Pancreas (tissue), 10 donors: ENCODE measurements at regions not wholly inside any gene's neighbourhood (a gene's known extent, or its start where the extent isn't known, plus 50 kb on each side); places are given as distances from the start of the nearest gene placed in this dataset.

ENCODE experiments used
- ATAC-seq, 4 donors: fragments of 200-7000 bp; cut with Tn5 transposase; one replicate each; pipeline versions ENCODE4 v1.8.0 to v1.9.1; 2020; ENCODE audit warnings: mild to moderate bottlenecking in 4 of 4, moderate library complexity in 4 of 4
- DNase-seq, 6 donors: peaks; one replicate each; pipeline ENCODE4 v3.0.0-alpha.2; 2020
- FAIRE-seq: peaks from 2 replicates; lab custom pipeline; 2012; peaks lifted over from hg19 to GRCh38; lab: Jason Lieb, UNC
- H3K27ac ChIP-seq, 4 donors: fragments of 200-600 bp; sonication (generic); 1 replicate in 3 of 4; 2 replicates in 1 of 4; pipeline versions ENCODE4 v1.5.0 to v1.8.0; 2020
- H3K27me3 ChIP-seq, 4 donors: fragments of 200-600 bp; one replicate each; pipeline ENCODE4 v1.8.0; 2021
- H3K36me3 ChIP-seq, 3 donors: fragments of 200-600 bp; sonication (generic) in 1 of 3; one replicate each; pipeline versions ENCODE4 v1.5.0 to v1.8.0; 2020 to 2021
- H3K4me1 ChIP-seq, 3 donors: fragments of 200-600 bp; one replicate each; pipeline ENCODE4 v1.8.0; 2021
- H3K4me3 ChIP-seq, 4 donors: fragments of 200-600 bp; sonication (generic) in 2 of 4; one replicate each; pipeline versions ENCODE4 v1.5.0 to v1.8.0; 2020 to 2021
- H3K9me3 ChIP-seq, 4 donors: fragments of 200-600 bp; one replicate each; pipeline ENCODE4 v1.8.0; 2021
- WGBS, 2 donors: extraction: QIAGEN DNeasy Blood & Tissue Kit; methylation state at CpG; one replicate each; pipeline ENCODE4 v1.1.7; 2013; 5-methylcytosine and 5-hydroxymethylcytosine counted together
- intact Hi-C, 3 donors: fragments of 100-400 bp; cut with DNase I; formaldehyde crosslinking; loops; one replicate each; pipeline versions ENCODE4 v1.11.1 to v1.14.2; 2022
- TF ChIP-seq, protein P1 (sequence below), 4 donors: fragments of 200-600 bp; sonication (generic) in 3 of 4; IDR thresholded peaks; one replicate each; pipeline versions ENCODE4 v1.5.0 to v1.8.0; 2021; ENCODE audit warnings: antibody characterized with exemption in 4 of 4
- donor health status: healthy with polysubstance abuse.
- donor health status: DM: no; HTN: no; CAD: no; lungs with moderate emphysema.
- donor health status: DM: no; HTN: no; CAD: no.
- donor health status: control.
- donor health status: control.
- donor health status: Bipolar disorder and iron deficiency.
- donor health status: DM: yes; HTN: yes; CAD: no.
- donor health status: DM: no; HTN: no; CAD: no.
- donor health status: DM: no; HTN: no; CAD: no.
- donor health status: DM: yes; HTN: yes; CAD: no.

DNA sequence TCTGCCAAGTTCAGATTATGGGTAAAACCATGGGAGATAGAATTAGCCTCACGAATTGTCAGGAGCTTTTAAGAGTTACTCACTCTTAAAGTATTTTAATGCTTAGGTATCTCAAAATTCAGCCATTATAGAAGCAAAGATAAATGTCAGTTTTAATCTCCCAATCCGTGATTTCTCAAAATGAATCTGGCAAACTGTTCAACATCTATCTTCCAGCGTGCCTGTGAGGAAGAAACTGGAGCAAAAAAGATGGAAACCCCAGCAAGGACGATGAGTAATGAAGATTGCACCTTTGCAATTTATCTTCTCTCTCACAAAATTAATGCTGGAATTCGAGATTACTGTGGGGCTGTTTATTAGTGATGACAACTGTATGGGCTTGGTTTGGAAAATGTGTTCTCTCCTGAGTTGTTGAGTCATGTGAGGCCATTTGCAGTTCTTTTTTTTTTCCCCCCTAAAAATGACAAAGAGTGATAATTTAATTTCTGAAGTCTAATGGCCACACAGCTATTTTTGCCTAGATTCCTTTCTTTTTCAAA lies 70.5 kb downstream of the PYDC2 start:
- Histone ChIP-seq H3K27me3 (no peaks in the 10 kb centered on the region), H3K36me3 (no peaks in the 10 kb centered on the region), H3K4me3 (no peak overlapping the region), H3K9me3 (no peaks in the 10 kb centered on the region), H3K27ac (no peak overlapping the region), H3K4me1 (no peaks in the 10 kb centered on the region)
- intact Hi-C loops = no loop called here
- TF ChIP-seq, protein P1, sequence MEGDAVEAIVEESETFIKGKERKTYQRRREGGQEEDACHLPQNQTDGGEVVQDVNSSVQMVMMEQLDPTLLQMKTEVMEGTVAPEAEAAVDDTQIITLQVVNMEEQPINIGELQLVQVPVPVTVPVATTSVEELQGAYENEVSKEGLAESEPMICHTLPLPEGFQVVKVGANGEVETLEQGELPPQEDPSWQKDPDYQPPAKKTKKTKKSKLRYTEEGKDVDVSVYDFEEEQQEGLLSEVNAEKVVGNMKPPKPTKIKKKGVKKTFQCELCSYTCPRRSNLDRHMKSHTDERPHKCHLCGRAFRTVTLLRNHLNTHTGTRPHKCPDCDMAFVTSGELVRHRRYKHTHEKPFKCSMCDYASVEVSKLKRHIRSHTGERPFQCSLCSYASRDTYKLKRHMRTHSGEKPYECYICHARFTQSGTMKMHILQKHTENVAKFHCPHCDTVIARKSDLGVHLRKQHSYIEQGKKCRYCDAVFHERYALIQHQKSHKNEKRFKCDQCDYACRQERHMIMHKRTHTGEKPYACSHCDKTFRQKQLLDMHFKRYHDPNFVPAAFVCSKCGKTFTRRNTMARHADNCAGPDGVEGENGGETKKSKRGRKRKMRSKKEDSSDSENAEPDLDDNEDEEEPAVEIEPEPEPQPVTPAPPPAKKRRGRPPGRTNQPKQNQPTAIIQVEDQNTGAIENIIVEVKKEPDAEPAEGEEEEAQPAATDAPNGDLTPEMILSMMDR (IDR thresholded peaks at IDR 0.05) = no peak
- ATAC-seq = no peak
- 44 to 51% methylated on average over 5 of the region's 5 CpGs for WGBS, 2 donors
- no peak for DNase-seq
- no peak for FAIRE-seq

DNA sequence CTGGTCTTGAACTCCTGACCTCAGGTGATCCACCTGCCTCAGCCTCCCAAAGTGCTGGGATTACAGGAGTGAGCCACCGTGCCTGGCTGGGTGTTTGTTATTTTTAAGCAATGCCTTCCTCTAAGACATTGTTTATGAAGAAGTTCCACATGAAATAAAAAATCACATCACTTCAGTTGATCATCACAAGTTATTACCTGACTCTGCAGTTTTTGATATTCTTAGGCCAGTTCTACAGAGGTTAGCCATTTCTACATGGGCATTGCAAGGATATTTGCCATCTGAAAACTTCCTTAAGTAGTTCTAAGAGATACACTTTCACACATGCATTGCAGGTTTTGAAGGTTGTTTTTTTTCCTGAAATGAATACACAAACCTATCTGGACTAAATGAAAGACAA lies 82.1 kb downstream of the PYDC2 start:
- H3K27ac ChIP-seq = no peak overlapping the region
- H3K4me1 ChIP-seq = no peaks in the 10 kb centered on the region
- H3K36me3 ChIP-seq = no peaks in the 10 kb centered on the region
- intact Hi-C loops = no loop called here
- DNase-seq (no peak), FAIRE-seq (no peak), ATAC-seq (no peak)
- H3K4me3 ChIP-seq = no peak overlapping the region
- TF ChIP-seq, protein P1 (IDR thresholded peaks at IDR 0.05) = no peak
- H3K27me3 ChIP-seq = no peaks in the 10 kb centered on the region
- 58 to 67% methylated on average over 1 of the region's 1 CpG for WGBS, 2 donors
- H3K9me3 ChIP-seq = no peaks in the 10 kb centered on the region

DNA sequence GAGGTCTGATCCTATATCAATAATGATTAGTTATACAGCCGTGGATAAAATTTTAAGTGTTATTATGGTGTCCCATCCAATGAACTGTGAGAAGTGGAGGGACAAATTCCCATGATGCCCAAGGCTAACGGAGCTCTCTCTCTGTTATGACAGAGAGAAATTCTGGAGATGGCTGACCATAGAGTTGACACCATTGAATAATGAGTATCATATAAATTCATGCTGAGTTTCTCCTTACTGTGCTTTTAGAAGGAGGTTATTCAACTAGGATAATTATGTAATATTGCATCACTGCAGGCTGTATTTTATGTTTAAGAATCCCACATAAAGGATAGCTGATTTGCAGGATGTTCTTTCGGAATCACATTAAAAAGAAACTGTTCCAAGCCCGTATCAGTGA lies 82.9 kb downstream of the PYDC2 start:
- FAIRE-seq (no peak), ATAC-seq (no peak), DNase-seq (no peak)
- 60 to 76% methylated on average over 4 of the region's 4 CpGs for WGBS, 2 donors
- Histone ChIP-seq H3K27me3 (no peaks in the 10 kb centered on the region), H3K9me3 (no peaks in the 10 kb centered on the region), H3K4me3 (no peak overlapping the region), H3K36me3 (no peaks in the 10 kb centered on the region), H3K4me1 (no peaks in the 10 kb centered on the region), H3K27ac (no peak overlapping the region)
- TF ChIP-seq, protein P1 (IDR thresholded peaks at IDR 0.05) = no peak
- intact Hi-C loops = no loop called here

DNA sequence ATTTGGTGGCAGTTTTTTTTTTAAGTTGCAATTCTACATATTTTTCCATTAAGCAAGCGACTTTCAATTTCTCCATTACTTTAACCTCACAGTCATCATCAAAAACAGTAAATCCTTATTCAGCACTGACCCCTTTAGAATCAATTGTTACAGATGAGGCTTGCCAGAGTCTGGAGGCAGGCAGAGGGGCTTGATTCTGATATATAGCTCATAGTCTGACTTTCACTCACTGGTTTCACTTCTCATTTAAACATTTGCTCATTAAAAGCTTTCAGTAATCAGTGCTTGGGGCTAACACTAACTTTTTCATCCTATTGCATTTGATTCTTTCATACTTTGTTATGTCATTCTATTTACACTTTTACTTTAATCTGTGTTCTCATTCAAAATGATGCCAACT lies 88.4 kb downstream of the PYDC2 start:
- TF ChIP-seq, protein P1 (IDR thresholded peaks at IDR 0.05) = no peak
- DNase-seq (no peak), ATAC-seq (no peak), FAIRE-seq (no peak)
- Histone ChIP-seq H3K27ac (no peak overlapping the region), H3K9me3 (no peaks in the 10 kb centered on the region), H3K27me3 (no peaks in the 10 kb centered on the region), H3K36me3 (no peaks in the 10 kb centered on the region), H3K4me3 (no peak overlapping the region), H3K4me1 (no peaks in the 10 kb centered on the region)
- 42 to 68% methylated on average over 1 of the region's 1 CpG for WGBS, 2 donors
- intact Hi-C loops = no loop called here

DNA sequence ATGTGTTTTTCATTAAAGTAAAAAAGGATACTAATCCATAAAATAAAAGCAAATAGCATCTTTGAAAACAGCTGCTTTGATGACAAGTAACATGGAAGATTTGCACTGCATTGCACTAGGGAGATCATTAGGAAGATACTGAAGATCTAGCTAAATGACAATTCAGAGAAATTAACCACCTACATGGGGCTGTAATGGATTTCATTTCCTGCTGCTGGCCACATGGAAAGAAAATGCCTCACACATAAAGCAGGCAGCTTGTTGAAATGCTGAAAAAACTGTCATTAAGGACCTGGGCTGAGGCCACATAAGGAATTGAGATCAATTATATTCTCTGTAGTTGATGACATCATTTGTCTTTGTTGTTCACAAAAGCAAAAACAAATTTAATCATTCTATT lies 94.1 kb downstream of the PYDC2 start:
- intact Hi-C loops = no loop called here
- Histone ChIP-seq H3K4me3 (no peak overlapping the region), H3K9me3 (no peaks in the 10 kb centered on the region), H3K4me1 (no peaks in the 10 kb centered on the region), H3K27ac (no peak overlapping the region), H3K36me3 (no peaks in the 10 kb centered on the region), H3K27me3 (no peaks in the 10 kb centered on the region)
- DNase-seq = no peak
- no peak for ATAC-seq
- no peak for FAIRE-seq
- TF ChIP-seq, protein P1 (IDR thresholded peaks at IDR 0.05) = no peak
